WERI-Rb-1 (cell line): ENCODE measurements at regions not wholly inside any gene's neighbourhood (a gene's known extent, or its start where the extent isn't known, plus 50 kb on each side); places are given as distances from the start of the nearest gene placed in this dataset.

Source experiments
- DNase-seq: peaks from one replicate; pipeline ENCODE4 v3.0.0-alpha.2; 2020
- H3K27ac ChIP-seq: fragments of 250-450 bp; sonication (Bioruptor Pico); 2 replicates; pipeline ENCODE4 v1.5.1; 2020; ENCODE audit warnings: mild to moderate bottlenecking, moderate library complexity
- H3K27me3 ChIP-seq: fragments of 250-450 bp; sonication (Bioruptor Pico); 2 replicates; pipeline ENCODE4 v1.5.1; 2021; ENCODE audit warnings: mild to moderate bottlenecking, low read depth, moderate library complexity; ENCODE audit not compliant: insufficient read depth, severe bottlenecking
- H3K36me3 ChIP-seq: fragments of 250-450 bp; sonication (Bioruptor Pico); 2 replicates; pipeline ENCODE4 v1.5.1; 2020; ENCODE audit warnings: mild to moderate bottlenecking, moderate library complexity
- H3K4me3 ChIP-seq: 2 replicates; pipeline ENCODE4 v1.5.1; 2011; ENCODE audit warnings: low read depth, mild to moderate bottlenecking, control low read depth, low read length
- H3K9me3 ChIP-seq: fragments of 250-450 bp; sonication (Bioruptor Pico); 2 replicates; pipeline ENCODE4 v1.5.1; 2021; ENCODE audit warnings: mild to moderate bottlenecking, moderate library complexity; ENCODE audit not compliant: severe bottlenecking
- TF ChIP-seq, protein P1 (sequence below): IDR thresholded peaks from 2 replicates; pipeline ENCODE4 v1.5.1; 2011; ENCODE audit warnings: low read depth, mild to moderate bottlenecking, control low read depth, inconsistent platforms, low read length

DNA sequence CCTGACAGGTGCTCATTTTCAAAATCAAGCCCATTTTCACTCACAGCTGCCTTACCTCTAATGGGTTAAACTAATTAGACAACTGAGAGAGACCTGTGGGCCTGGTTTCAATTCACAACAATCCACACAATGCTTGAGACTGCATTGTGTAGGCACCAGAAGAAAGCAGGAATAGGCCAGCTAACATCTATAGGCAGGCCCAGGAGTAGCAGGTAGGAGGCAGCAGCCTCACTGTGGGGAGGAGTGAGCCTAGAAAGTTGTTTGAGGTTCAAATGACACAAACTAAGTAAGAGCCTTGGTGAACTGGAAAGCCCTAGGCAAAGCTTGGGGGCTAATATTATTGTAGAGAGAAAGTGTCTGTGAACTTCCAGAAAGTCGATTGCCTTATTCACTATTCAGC, 289.5 kb upstream of the CCDC196 start:
- Histone ChIP-seq H3K27me3 (no peaks in the 10 kb centered on the region), H3K4me3 (no peak overlapping the region), H3K9me3 (no peaks in the 10 kb centered on the region), H3K27ac (no peak overlapping the region), H3K36me3 (no peaks in the 10 kb centered on the region)
- TF ChIP-seq, protein P1, sequence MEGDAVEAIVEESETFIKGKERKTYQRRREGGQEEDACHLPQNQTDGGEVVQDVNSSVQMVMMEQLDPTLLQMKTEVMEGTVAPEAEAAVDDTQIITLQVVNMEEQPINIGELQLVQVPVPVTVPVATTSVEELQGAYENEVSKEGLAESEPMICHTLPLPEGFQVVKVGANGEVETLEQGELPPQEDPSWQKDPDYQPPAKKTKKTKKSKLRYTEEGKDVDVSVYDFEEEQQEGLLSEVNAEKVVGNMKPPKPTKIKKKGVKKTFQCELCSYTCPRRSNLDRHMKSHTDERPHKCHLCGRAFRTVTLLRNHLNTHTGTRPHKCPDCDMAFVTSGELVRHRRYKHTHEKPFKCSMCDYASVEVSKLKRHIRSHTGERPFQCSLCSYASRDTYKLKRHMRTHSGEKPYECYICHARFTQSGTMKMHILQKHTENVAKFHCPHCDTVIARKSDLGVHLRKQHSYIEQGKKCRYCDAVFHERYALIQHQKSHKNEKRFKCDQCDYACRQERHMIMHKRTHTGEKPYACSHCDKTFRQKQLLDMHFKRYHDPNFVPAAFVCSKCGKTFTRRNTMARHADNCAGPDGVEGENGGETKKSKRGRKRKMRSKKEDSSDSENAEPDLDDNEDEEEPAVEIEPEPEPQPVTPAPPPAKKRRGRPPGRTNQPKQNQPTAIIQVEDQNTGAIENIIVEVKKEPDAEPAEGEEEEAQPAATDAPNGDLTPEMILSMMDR, result no peak
- no peak for DNase-seq

DNA sequence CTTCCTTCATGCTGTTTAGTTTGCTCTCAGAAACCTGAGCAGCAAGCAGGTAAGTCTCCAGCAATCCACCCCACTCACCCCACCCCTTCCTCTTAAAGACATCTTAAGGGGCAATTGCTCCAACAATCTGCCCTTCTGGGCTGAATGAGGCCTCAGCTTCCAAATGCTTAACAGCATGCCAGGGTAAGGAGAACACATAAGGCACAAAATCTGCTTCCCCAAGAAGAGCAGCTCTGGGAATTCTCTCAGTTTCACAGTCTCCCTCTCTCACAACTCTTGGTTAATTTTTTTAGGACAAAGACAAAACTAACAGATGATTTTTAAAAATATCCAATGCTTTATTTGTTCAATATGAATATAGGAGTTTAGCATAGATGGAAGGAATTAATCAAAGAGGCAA, 288.9 kb upstream of the CCDC196 start:
- H3K27ac ChIP-seq, result no peak overlapping the region
- TF ChIP-seq, protein P1, result no peak
- DNase-seq, result no peak
- H3K27me3 ChIP-seq, result no peaks in the 10 kb centered on the region
- no peaks in the 10 kb centered on the region for H3K36me3 ChIP-seq
- no peaks in the 10 kb centered on the region for H3K9me3 ChIP-seq
- no peak overlapping the region for H3K4me3 ChIP-seq

DNA sequence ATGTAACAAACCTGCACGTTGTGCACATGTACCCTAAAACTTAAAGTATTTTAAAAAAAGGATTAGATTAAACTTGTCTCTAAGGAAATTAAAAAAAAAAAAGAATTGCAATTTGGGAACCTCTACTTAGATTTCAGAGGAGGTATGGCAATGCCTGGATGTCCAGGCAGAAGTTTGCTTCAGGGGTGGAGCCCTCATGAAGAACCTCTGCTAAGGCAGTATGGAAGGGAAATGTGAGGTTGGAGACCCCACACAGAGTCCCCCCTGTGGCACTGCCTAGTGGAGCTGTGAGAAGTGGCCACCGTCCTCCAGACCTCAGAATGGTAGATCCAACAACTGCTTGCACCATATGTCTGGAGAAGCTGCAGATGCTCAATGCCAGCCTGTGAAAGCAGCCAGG, 279.6 kb upstream of the CCDC196 start:
- DNase-seq, result no peak

DNA sequence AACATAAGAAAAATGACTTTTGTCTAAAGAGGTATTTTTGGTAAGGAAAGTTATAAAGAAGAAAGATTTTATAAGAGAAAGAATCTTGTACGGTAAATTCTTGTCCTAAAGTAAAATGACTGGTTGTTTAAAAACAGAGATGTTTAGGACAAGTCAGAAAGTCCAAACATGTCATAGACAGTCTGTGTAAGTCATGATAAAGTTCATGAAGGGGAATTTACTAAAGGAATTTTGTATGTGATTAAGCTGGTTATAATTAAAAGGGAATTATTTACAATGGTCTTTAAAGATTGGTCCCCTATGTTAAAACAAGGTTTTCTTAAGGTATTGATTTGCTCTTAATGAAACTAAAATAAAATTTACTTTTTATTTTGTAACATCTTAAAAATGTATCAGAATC, 269.4 kb upstream of the CCDC196 start:
- H3K27ac ChIP-seq, result no peak overlapping the region
- H3K36me3 ChIP-seq, result no peaks in the 10 kb centered on the region
- no peak for DNase-seq
- TF ChIP-seq, protein P1, result no peak
- peaks cover 13% of the 10 kb centered on the region for H3K9me3 ChIP-seq
- H3K4me3 ChIP-seq, result no peak overlapping the region
- H3K27me3 ChIP-seq, result no peaks in the 10 kb centered on the region

More for the DNA sequence above, 279.6 kb upstream of the CCDC196 start:
- no peaks in the 10 kb centered on the region for H3K27me3 ChIP-seq
- peaks cover 5% of the 10 kb centered on the region for H3K9me3 ChIP-seq
- H3K27ac ChIP-seq, result no peak overlapping the region
- TF ChIP-seq, protein P1, result no peak
- H3K36me3 ChIP-seq, result no peaks in the 10 kb centered on the region
- no peak overlapping the region for H3K4me3 ChIP-seq

DNA sequence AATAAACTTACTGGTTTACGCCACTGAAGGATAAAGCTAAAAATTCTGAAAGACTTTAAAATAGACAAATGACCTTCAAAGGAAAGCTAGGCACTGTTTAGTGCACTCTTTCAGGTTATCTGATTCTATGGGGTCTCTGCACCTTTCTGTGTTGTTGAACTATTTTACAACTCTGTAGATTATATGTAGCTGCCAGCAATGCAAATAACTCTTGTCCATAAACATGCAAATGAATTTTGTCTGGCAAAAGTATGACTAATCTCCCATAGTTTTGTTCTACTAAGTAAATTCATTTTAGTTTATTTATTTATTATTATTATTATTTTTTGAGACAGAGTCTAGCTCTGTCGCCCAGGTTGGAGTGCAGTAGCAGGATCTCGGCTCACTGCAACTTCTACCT, 266.3 kb upstream of the CCDC196 start:
- H3K4me3 ChIP-seq, result no peak overlapping the region
- TF ChIP-seq, protein P1, result no peak
- H3K36me3 ChIP-seq, result no peaks in the 10 kb centered on the region
- no peak for DNase-seq
- H3K27me3 ChIP-seq, result no peaks in the 10 kb centered on the region
- H3K27ac ChIP-seq, result no peak overlapping the region
- H3K9me3 ChIP-seq, result peaks cover 13% of the 10 kb centered on the region

- Histone ChIP-seq H3K36me3 (no peaks in the 10 kb centered on the region), H3K4me3 (no peak overlapping the region), H3K27ac (no peak overlapping the region), H3K27me3 (no peaks in the 10 kb centered on the region), H3K9me3 (no peaks in the 10 kb centered on the region)
- TF ChIP-seq, protein P1, result no peak
- DNase-seq, result no peak
Observed at GRCh38 chr14:66224492-66225178, 261.5 kb upstream of the CCDC196 start.
